NCI-H1694 treated with DMSO at 0.1 percent for 48 hours (cell line): ENCODE measurements at regions not wholly inside any gene's neighbourhood (a gene's known extent, or its start where the extent isn't known, plus 50 kb on each side); places are given as distances from the start of the nearest gene placed in this dataset.

ENCODE experiments used
- DNase-seq: peaks from one replicate; lab custom pipeline; 2025; lab: John Stamatoyannopoulos, UW

DNA sequence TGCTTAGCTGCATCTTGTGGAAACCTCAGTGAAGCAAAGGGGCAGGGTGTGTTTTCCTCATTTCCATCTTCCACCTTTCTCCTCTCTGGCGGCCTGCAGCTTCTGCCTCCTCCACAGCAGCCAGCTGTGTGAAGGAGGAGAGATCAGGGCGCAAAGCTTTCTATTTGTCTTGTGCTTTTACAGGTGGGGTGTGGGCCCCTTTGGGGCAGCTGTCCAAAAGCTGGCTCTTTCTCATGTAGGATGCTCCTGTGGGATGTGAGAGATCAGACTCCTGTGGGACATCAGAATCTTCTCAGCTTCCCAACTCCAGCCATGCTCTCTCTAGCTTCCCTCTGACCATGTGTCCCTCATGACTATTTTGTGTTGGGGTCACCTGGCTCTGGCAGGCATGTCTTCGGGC is 227.1 kb downstream of the MID1 start:
- DNase-seq, result no peak

DNA sequence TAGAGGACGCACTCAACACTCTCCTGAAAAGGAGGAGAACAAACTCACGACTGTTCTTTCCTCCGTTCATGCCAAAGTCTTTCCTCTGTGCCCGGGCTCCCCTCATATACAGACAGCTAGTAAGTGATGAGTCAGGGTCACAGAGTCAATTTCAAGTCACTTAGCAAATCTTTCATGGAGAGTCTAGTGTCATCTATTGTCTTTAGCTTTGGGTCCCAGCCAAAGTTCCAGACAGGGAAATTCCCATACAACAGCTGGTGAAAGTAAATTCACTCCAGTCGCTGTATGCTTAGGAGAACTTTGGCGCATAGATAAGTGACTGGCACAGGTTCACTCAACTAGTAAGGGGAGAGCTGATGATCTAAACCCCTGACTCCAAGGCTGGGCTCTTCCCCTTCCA is 226.5 kb downstream of the MID1 start:
- DNase-seq, result no peak

DNA sequence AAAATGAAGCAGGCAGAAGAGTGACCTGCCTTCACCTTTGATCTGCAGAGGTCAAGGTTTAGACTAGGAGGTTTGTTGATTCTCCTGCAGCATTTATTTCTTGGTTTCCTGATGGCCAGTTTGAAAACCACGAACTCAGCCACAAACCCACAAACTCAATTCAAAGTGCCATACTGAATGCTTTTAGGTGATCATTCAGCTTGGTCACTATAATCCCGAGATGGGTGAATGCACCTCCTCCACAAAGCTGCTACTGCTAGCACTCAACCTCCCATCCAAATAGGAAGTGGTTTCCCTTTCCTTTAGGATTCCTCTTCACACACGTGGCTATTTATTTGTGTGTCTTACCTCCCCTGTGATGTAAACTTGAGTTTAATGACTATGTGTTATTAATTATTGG is 225.2 kb downstream of the MID1 start:
- no peak for DNase-seq
